GM18505 (cell line): ENCODE measurements at regions not wholly inside any gene's neighbourhood (a gene's known extent, or its start where the extent isn't known, plus 50 kb on each side); places are given as distances from the start of the nearest gene placed in this dataset.
"Not testable (repeated sequence)": the region's sequence is repeated elsewhere in the genome, so short reads cannot be mapped to it uniquely, and the experiment has no call there.

ENCODE experiments used
- ATAC-seq: cut with Tn5 transposase; IDR thresholded peaks from one replicate; pipeline ENCODE4 v1.9.1; 2021; ENCODE audit not compliant: unreplicated experiment
- POLR2A ChIP-seq: IDR thresholded peaks from 4 replicates; pipeline ENCODE4 v1.6.1; 2011; ENCODE audit warnings: borderline replicate concordance; ENCODE audit not compliant: insufficient read depth, insufficient read length; ENCODE audit errors: extremely low read depth

- TF ChIP-seq POLR2A: no peak
- ATAC-seq: no peak
Measured at GRCh38 chr10:131577178-131577555, 265.6 kb upstream of the TCERG1L start.

GRCh38 chr10:131577786-131578471, 266.4 kb upstream of the TCERG1L start:
- no peak for TF ChIP-seq POLR2A
- no peak for ATAC-seq

- TF ChIP-seq POLR2A: no peak
- ATAC-seq: no peak
Measured at GRCh38 chr10:131578472-131578970, 267.0 kb upstream of the TCERG1L start.

GRCh38 chr10:131579251-131580071, 267.9 kb upstream of the TCERG1L start:
- no peak for TF ChIP-seq POLR2A
- ATAC-seq: no peak

GRCh38 chr10:131580076-131580652, 268.6 kb upstream of the TCERG1L start:
- TF ChIP-seq POLR2A: no peak
- ATAC-seq: no peak

GRCh38 chr10:131580674-131581073, 269.2 kb upstream of the TCERG1L start:
- no peak for ATAC-seq
- TF ChIP-seq POLR2A: no peak

- ATAC-seq: not testable (repeated sequence)
Measured at GRCh38 chr10:131581547-131581946, 270.0 kb upstream of the TCERG1L start.

GRCh38 chr10:131584287-131584686, 272.8 kb upstream of the TCERG1L start:
- TF ChIP-seq POLR2A: no peak
- no peak for ATAC-seq

GRCh38 chr10:131585761-131586160, 274.2 kb upstream of the TCERG1L start:
- TF ChIP-seq POLR2A: no peak
- no peak for ATAC-seq

- TF ChIP-seq POLR2A: no peak
- ATAC-seq: no peak
Measured at GRCh38 chr10:131586958-131587357, 275.4 kb upstream of the TCERG1L start.

- no peak for ATAC-seq
- TF ChIP-seq POLR2A: no peak
Measured at GRCh38 chr10:131587976-131588680, 276.6 kb upstream of the TCERG1L start.

GRCh38 chr10:131588704-131589220, 277.2 kb upstream of the TCERG1L start:
- no peak for TF ChIP-seq POLR2A

GRCh38 chr10:131590567-131590966, 279.0 kb upstream of the TCERG1L start:
- TF ChIP-seq POLR2A: no peak
- no peak for ATAC-seq

More at GRCh38 chr10:131588704-131589220, 277.2 kb upstream of the TCERG1L start:
- ATAC-seq: no peak

GRCh38 chr10:131591936-131592335, 280.4 kb upstream of the TCERG1L start:
- no peak for TF ChIP-seq POLR2A
- ATAC-seq: no peak

GRCh38 chr10:131609176-131609575, 291.6 kb upstream of the PPP2R2D start:
- no peak for ATAC-seq
- TF ChIP-seq POLR2A: no peak
